ENCODE measurements at regions not wholly inside any gene's neighbourhood (a gene's known extent, or its start where the extent isn't known, plus 50 kb on each side); places are given as distances from the start of the nearest gene placed in this dataset.

DNA sequence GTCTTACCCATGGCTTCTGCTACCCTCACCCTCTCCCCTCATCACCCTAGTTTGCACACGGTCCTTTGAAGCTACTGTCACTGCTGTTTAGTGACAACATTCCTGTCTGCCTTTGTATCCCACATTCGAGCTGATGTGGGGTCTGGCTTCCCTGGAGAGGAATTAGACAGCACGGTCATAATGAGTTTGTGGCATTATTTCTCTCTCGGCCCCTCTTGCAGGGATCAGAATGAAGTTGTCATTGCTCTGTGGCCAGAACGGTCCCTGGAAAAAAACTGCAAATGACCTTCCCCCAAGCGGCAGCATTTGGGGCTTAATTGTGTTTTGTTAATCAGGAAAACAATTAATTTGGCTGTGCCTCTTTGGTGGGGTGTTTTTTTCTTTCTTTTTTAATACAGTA is 317.2 kb upstream of the PODXL start:
- TF ChIP-seq EZH2 (IDR thresholded peaks at IDR 0.05; ENCODE audit: low read depth): no peak
- TF ChIP-seq, protein P1, sequence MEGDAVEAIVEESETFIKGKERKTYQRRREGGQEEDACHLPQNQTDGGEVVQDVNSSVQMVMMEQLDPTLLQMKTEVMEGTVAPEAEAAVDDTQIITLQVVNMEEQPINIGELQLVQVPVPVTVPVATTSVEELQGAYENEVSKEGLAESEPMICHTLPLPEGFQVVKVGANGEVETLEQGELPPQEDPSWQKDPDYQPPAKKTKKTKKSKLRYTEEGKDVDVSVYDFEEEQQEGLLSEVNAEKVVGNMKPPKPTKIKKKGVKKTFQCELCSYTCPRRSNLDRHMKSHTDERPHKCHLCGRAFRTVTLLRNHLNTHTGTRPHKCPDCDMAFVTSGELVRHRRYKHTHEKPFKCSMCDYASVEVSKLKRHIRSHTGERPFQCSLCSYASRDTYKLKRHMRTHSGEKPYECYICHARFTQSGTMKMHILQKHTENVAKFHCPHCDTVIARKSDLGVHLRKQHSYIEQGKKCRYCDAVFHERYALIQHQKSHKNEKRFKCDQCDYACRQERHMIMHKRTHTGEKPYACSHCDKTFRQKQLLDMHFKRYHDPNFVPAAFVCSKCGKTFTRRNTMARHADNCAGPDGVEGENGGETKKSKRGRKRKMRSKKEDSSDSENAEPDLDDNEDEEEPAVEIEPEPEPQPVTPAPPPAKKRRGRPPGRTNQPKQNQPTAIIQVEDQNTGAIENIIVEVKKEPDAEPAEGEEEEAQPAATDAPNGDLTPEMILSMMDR (conservative IDR thresholded peaks at IDR 0.05): no peak
